ENCODE measurements at regions not wholly inside any gene's neighbourhood (a gene's known extent, or its start where the extent isn't known, plus 50 kb on each side); places are given as distances from the start of the nearest gene placed in this dataset.
"Not testable (repeated sequence)": the region's sequence is repeated elsewhere in the genome, so short reads cannot be mapped to it uniquely, and the experiment has no call there.

- no peaks in the 10 kb centered on the region for H3K27me3 ChIP-seq (ENCODE audit: insufficient read depth, low read length)
- peak overlapping the region; percentile 20 for H2AFZ ChIP-seq (ENCODE audit: low read length, unreplicated experiment)
- 0 out of 2 replicates have a peak overlapping the region, but pooled peaks have one; percentile 7 for H3K27ac ChIP-seq (ENCODE audit: low read depth, low read length)
- no peaks in the 10 kb centered on the region for H3K79me2 ChIP-seq (ENCODE audit: control insufficient read depth, insufficient read depth, low read length, unreplicated experiment)
- H3K4me1 ChIP-seq (ENCODE audit: control insufficient read depth, insufficient read depth, low read length, unreplicated experiment) = peaks cover 28% of the 10 kb centered on the region
- H3K36me3 ChIP-seq (ENCODE audit: insufficient read depth, low read length) = no peaks in the 10 kb centered on the region
- H3K4me3 ChIP-seq (ENCODE audit: low read depth, low read length) = no peak overlapping the region
These were observed 122.3 kb downstream of the CCDC71L start for GRCh38 chr7:106538638-106539037.

- H3K4me1 ChIP-seq (ENCODE audit: control insufficient read depth, insufficient read depth, low read length, unreplicated experiment) = peaks cover 17% of the 10 kb centered on the region
- H3K36me3 ChIP-seq (ENCODE audit: insufficient read depth, low read length) = no peaks in the 10 kb centered on the region
- H3K27me3 ChIP-seq (ENCODE audit: insufficient read depth, low read length) = no peaks in the 10 kb centered on the region
- no peak overlapping the region for H3K27ac ChIP-seq (ENCODE audit: low read depth, low read length)
- H3K4me3 ChIP-seq (ENCODE audit: low read depth, low read length) = no peak overlapping the region
- H2AFZ ChIP-seq (ENCODE audit: low read length, unreplicated experiment) = no peak overlapping the region
- H3K79me2 ChIP-seq (ENCODE audit: control insufficient read depth, insufficient read depth, low read length, unreplicated experiment) = no peaks in the 10 kb centered on the region
These were observed 123.8 kb downstream of the CCDC71L start for GRCh38 chr7:106537119-106537518.

- peaks cover 10% of the 10 kb centered on the region for H3K4me1 ChIP-seq (ENCODE audit: control insufficient read depth, insufficient read depth, low read length, unreplicated experiment)
- H2AFZ ChIP-seq (ENCODE audit: low read length, unreplicated experiment) = no peak overlapping the region
- H3K36me3 ChIP-seq (ENCODE audit: insufficient read depth, low read length) = no peaks in the 10 kb centered on the region
- H3K27ac ChIP-seq (ENCODE audit: low read depth, low read length) = no peak overlapping the region
- H3K27me3 ChIP-seq (ENCODE audit: insufficient read depth, low read length) = no peaks in the 10 kb centered on the region
- no peak overlapping the region for H3K4me3 ChIP-seq (ENCODE audit: low read depth, low read length)
- H3K79me2 ChIP-seq (ENCODE audit: control insufficient read depth, insufficient read depth, low read length, unreplicated experiment) = no peaks in the 10 kb centered on the region
These were observed 124.9 kb downstream of the CCDC71L start for GRCh38 chr7:106536079-106536478.

GRCh38 chr7:106535234-106535932 lies 125.6 kb downstream of the CCDC71L start:
- no peaks in the 10 kb centered on the region for H3K79me2 ChIP-seq (ENCODE audit: control insufficient read depth, insufficient read depth, low read length, unreplicated experiment)
- H2AFZ ChIP-seq (ENCODE audit: low read length, unreplicated experiment) = no peak overlapping the region
- no peak overlapping the region for H3K27ac ChIP-seq (ENCODE audit: low read depth, low read length)
- peaks cover 10% of the 10 kb centered on the region for H3K4me1 ChIP-seq (ENCODE audit: control insufficient read depth, insufficient read depth, low read length, unreplicated experiment)
- H3K36me3 ChIP-seq (ENCODE audit: insufficient read depth, low read length) = no peaks in the 10 kb centered on the region
- H3K27me3 ChIP-seq (ENCODE audit: insufficient read depth, low read length) = no peaks in the 10 kb centered on the region
- H3K4me3 ChIP-seq (ENCODE audit: low read depth, low read length) = no peak overlapping the region

- peaks cover 10% of the 10 kb centered on the region for H3K4me1 ChIP-seq (ENCODE audit: control insufficient read depth, insufficient read depth, low read length, unreplicated experiment)
- H3K36me3 ChIP-seq (ENCODE audit: insufficient read depth, low read length) = no peaks in the 10 kb centered on the region
- no peak overlapping the region for H3K4me3 ChIP-seq (ENCODE audit: low read depth, low read length)
- no peak overlapping the region for H2AFZ ChIP-seq (ENCODE audit: low read length, unreplicated experiment)
- H3K27ac ChIP-seq (ENCODE audit: low read depth, low read length) = no peak overlapping the region
- no peaks in the 10 kb centered on the region for H3K27me3 ChIP-seq (ENCODE audit: insufficient read depth, low read length)
- H3K79me2 ChIP-seq (ENCODE audit: control insufficient read depth, insufficient read depth, low read length, unreplicated experiment) = no peaks in the 10 kb centered on the region
These were observed 126.6 kb downstream of the CCDC71L start for GRCh38 chr7:106534271-106534846.

- H3K4me3 ChIP-seq (ENCODE audit: low read depth, low read length); H3K4me1 ChIP-seq (ENCODE audit: control insufficient read depth, insufficient read depth, low read length, unreplicated experiment); H3K79me2 ChIP-seq (ENCODE audit: control insufficient read depth, insufficient read depth, low read length, unreplicated experiment); H3K27me3 ChIP-seq (ENCODE audit: insufficient read depth, low read length); H2AFZ ChIP-seq (ENCODE audit: low read length, unreplicated experiment); H3K36me3 ChIP-seq (ENCODE audit: insufficient read depth, low read length); H3K27ac ChIP-seq (ENCODE audit: low read depth, low read length): not testable (repeated sequence)
These were observed 130.8 kb downstream of the CCDC71L start for GRCh38 chr7:106530183-106530582.

GRCh38 chr7:106526617-106527016 lies 134.3 kb downstream of the CCDC71L start:
- not testable (repeated sequence) for H3K36me3 ChIP-seq (ENCODE audit: insufficient read depth, low read length); H3K27me3 ChIP-seq (ENCODE audit: insufficient read depth, low read length); H3K4me1 ChIP-seq (ENCODE audit: control insufficient read depth, insufficient read depth, low read length, unreplicated experiment); H3K27ac ChIP-seq (ENCODE audit: low read depth, low read length); H3K4me3 ChIP-seq (ENCODE audit: low read depth, low read length); H2AFZ ChIP-seq (ENCODE audit: low read length, unreplicated experiment); H3K79me2 ChIP-seq (ENCODE audit: control insufficient read depth, insufficient read depth, low read length, unreplicated experiment)

GRCh38 chr7:106524690-106525059 lies 136.3 kb downstream of the CCDC71L start:
- H3K36me3 ChIP-seq (ENCODE audit: insufficient read depth, low read length) = no peaks in the 10 kb centered on the region
- H3K27ac ChIP-seq (ENCODE audit: low read depth, low read length) = no peak overlapping the region
- no peak overlapping the region for H3K4me3 ChIP-seq (ENCODE audit: low read depth, low read length)
- no peaks in the 10 kb centered on the region for H3K4me1 ChIP-seq (ENCODE audit: control insufficient read depth, insufficient read depth, low read length, unreplicated experiment)
- H3K79me2 ChIP-seq (ENCODE audit: control insufficient read depth, insufficient read depth, low read length, unreplicated experiment) = no peaks in the 10 kb centered on the region
- H2AFZ ChIP-seq (ENCODE audit: low read length, unreplicated experiment) = no peak overlapping the region
- peaks cover 2% of the 10 kb centered on the region; the same call in 1 of the 2 replicates for H3K27me3 ChIP-seq (ENCODE audit: insufficient read depth, low read length)

GRCh38 chr7:106523482-106523881 lies 137.5 kb downstream of the CCDC71L start:
- Histone ChIP-seq H3K4me3 (ENCODE audit: low read depth, low read length) (no peak overlapping the region), H3K27me3 (ENCODE audit: insufficient read depth, low read length) (peaks cover 14% of the 10 kb centered on the region), H3K4me1 (ENCODE audit: control insufficient read depth, insufficient read depth, low read length, unreplicated experiment) (no peaks in the 10 kb centered on the region), H3K27ac (ENCODE audit: low read depth, low read length) (no peak overlapping the region), H3K79me2 (ENCODE audit: control insufficient read depth, insufficient read depth, low read length, unreplicated experiment) (no peaks in the 10 kb centered on the region), H3K36me3 (ENCODE audit: insufficient read depth, low read length) (no peaks in the 10 kb centered on the region), H2AFZ (ENCODE audit: low read length, unreplicated experiment) (no peak overlapping the region)

- Histone ChIP-seq H3K27ac (ENCODE audit: low read depth, low read length) (no peak overlapping the region), H2AFZ (ENCODE audit: low read length, unreplicated experiment) (no peak overlapping the region), H3K4me1 (ENCODE audit: control insufficient read depth, insufficient read depth, low read length, unreplicated experiment) (no peaks in the 10 kb centered on the region), H3K4me3 (ENCODE audit: low read depth, low read length) (no peak overlapping the region), H3K79me2 (ENCODE audit: control insufficient read depth, insufficient read depth, low read length, unreplicated experiment) (no peaks in the 10 kb centered on the region), H3K36me3 (ENCODE audit: insufficient read depth, low read length) (no peaks in the 10 kb centered on the region), H3K27me3 (ENCODE audit: insufficient read depth, low read length) (peaks cover 15% of the 10 kb centered on the region)
These were observed 138.3 kb downstream of the CCDC71L start for GRCh38 chr7:106522696-106523095.

- Histone ChIP-seq H3K27ac (ENCODE audit: low read depth, low read length) (no peak overlapping the region), H3K36me3 (ENCODE audit: insufficient read depth, low read length) (no peaks in the 10 kb centered on the region), H3K79me2 (ENCODE audit: control insufficient read depth, insufficient read depth, low read length, unreplicated experiment) (no peaks in the 10 kb centered on the region), H3K4me1 (ENCODE audit: control insufficient read depth, insufficient read depth, low read length, unreplicated experiment) (no peaks in the 10 kb centered on the region), H3K27me3 (ENCODE audit: insufficient read depth, low read length) (peaks cover 26% of the 10 kb centered on the region), H3K4me3 (ENCODE audit: low read depth, low read length) (no peak overlapping the region), H2AFZ (ENCODE audit: low read length, unreplicated experiment) (no peak overlapping the region)
These were observed 139.4 kb downstream of the CCDC71L start for GRCh38 chr7:106521541-106521940.
